Left ventricle myocardium superior (tissue), 1 donor: ENCODE measurements at regions not wholly inside any gene's neighbourhood (a gene's known extent, or its start where the extent isn't known, plus 50 kb on each side); places are given as distances from the start of the nearest gene placed in this dataset.
"Not testable (repeated sequence)": the region's sequence is repeated elsewhere in the genome, so short reads cannot be mapped to it uniquely, and the experiment has no call there.

ENCODE experiments used
- ATAC-seq: fragments of 200-7000 bp; cut with Tn5 transposase; one replicate; pipeline ENCODE4 v1.9.1; 2020; ENCODE audit warnings: mild to moderate bottlenecking, moderate library complexity
- DNase-seq: peaks from one replicate; pipeline ENCODE4 v3.0.0-alpha.2; 2020
- intact Hi-C: fragments of 100-400 bp; cut with micrococcal nuclease; formaldehyde crosslinking; loops from one replicate; pipeline ENCODE4 v1.11.0; 2022
- donor health status: DM: no; HTN: yes; CAD: no; lungs with severe emphysema.

DNA sequence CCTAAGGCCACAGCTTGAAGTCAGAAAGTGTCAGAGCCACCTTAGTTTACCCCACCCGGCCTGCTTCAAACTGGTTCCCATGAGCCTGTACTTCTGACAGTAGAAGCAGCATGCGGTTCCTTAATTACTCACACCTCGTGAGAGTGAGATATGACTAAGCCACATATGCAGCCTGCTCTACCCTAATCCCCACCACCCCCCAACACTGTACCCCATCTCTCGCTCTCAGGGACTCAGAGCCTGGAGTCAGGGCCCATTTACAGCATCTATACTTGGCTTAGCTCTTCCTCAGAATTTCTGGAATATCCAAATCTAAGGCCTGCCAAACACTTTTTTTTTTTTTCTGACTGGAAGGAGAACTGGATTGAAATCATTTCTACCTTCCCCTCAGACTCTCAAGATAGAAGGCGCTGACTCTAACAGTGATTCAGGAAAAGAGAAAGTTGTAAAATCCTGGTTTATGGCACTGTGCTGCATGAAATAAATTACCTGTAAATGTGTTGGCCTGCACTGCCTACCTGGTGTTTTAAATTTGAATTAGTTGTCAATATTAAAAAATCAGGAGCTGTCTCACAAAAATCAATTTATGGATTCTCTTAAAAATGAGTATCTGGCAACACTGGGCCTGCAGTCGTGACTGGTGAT lies 360.0 kb downstream of the RND3 start:
- DNase-seq, result no peak
- intact Hi-C loops, result no loop called here
- no peak for ATAC-seq

DNA sequence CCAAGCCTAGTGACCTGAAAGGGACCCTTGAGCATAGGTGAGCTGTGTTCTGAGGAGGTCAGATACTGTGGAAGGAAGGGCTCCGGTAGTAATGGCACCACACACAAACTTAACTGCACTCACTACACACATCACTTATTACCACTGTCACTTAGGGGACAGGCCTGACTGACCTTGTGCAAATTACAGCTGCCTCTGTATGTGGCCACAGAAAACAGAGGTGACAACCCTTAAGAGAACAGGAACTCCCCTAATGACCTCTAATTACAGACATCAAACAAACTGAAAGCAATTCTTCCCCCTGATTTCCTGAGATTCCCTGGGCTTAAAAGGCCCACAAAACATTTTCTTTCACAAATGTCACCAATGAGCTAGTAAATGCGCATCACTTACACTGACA lies 360.6 kb downstream of the RND3 start:
- ATAC-seq, result no peak
- intact Hi-C loops, result no loop called here
- DNase-seq, result no peak

DNA sequence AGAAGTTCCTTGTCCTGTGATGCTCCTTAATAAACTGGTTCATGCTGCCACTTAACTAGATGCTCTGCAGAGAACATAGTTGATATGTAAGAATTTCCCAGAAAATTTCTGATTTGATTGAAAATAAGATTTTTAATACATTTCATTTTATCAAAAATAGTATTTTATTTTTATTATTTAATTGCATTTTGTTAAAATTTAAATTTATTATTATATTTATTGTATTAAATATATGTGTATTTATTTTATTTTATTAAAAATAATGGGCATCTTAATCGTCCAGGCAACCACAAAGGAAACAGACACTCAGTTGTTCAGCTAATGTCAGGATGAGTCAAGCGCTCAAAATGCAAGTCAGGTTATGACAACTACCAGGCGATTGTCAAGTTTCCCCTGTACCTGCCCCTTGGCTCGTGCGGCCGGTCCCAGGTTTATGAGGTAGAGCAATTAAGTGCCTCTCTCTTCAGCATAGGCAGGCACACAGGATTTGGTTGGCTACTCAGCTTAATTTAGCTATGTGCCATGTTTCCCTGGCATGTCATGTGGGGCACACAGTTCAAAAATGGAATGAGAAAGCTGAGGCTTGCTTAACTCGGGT lies 361.2 kb downstream of the RND3 start:
- intact Hi-C loops, result no loop called here

DNA sequence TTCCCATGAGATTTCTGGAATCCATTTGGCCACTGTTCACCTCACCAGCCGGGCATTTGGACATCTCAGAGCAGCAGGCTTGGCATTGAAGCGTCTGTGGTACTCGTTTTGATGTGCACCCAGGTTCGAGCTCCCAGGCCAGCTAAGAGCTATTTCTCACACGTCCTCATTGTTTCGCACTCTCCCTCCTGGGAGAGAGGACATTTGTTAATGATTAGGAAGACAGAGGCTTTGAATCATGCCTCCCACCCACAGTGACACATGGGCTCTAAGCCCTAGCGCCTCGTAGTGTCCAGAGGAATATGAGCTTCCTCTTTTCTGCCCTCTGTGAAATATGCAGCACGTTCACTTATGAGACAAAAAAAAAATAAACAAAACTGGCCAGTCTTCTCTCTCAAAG lies 361.8 kb downstream of the RND3 start:
- DNase-seq (no peak), ATAC-seq (no peak)
- intact Hi-C loops, result no loop called here

More for the DNA sequence above, 361.2 kb downstream of the RND3 start:
- no peak for ATAC-seq
- DNase-seq, result no peak

DNA sequence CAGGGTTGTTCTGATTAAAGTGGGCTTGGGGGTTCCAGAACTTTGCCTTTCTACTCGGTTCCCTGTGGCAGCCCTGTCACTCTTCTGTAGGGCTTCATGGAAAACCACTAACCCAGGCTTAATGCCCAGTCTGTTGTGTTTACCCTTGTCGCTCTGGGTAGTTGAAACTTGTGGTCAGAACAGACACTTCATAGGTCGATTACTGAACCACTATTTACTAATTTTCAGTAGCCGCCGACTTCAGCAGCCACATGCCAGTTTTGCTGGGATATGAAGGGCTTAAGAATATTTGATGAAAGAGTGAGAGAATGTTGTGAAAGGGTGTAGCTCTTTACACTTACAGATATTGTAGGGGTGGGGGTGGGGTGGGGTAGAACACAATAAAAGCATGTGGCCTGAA lies 362.3 kb downstream of the RND3 start:
- DNase-seq, result no peak
- intact Hi-C loops, result no loop called here
- no peak for ATAC-seq

DNA sequence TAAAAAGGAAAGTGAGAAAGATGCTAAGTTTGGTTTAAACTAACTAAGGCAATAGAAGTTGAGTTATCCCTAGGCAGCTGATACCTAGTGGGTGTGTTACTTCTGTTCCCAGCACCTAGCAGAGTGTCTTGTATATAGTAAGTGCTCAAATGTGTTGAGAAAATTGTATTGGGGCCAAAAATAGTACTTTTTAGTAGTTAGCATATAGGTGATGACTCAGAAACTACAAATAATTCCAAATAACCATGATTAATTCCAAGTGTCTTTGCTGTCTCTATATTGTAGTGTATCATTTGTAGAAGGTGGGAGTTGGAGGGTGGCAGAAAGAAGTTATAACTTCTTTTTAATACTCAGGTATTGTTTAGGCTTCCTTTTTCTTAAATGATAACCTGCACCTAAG lies 362.7 kb downstream of the RND3 start:
- no peak for DNase-seq
- intact Hi-C loops, result no loop called here
- no peak for ATAC-seq

DNA sequence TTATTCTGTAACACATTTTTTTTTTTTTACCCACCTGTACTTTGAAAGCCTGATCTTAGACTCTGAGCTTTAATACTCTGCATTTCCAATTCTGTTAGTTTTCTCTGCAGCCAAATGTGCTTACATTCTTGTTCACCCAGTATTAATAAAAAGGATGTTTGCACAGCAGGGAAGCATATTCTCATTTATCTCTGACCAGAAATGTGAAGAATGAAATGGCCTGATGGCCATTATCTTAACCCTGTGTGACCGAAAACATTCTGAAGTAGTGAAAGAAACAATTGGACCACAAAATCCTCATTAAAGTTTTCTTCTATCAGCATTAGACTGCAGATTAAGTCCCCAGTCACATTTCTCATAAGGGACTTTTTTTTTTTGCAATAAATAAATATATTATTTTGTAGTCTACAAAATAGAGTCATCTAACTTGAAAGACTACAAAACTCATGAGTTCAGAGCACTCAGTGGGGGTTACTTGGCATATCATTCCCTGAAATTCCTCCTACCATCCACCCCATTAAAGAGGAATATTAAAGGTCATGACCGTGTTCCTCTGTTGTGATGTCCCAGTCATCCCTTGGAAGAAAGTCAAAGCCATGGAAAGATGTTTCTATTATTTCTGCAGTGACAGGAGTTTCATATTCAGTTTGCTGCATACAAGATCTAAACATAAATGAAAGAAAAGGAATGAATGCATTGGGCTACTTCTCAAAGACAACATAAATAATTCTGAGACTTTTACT lies 364.4 kb downstream of the RND3 start:
- DNase-seq (no peak), ATAC-seq (no peak)
- intact Hi-C loops, result no loop called here

DNA sequence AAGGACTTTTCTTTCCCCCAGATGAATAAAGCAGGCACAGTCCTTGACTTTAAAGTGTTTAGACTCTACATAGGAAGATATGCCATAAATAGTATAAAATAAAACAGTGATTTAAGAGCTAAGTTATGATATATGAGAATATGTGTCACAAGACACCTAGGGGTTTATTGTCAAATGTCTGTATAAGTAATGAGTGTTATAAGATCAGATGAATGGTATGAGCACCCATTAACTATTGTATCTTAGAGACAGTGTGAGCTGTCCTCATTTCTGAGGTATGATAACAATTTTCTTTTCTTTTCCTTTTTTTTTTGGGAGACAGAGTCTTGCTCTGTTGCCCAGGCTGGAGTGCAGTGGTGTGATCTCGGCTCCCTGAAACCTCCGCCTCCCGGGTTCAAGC lies 365.3 kb downstream of the RND3 start:
- intact Hi-C loops, result no loop called here
- no peak for DNase-seq
- no peak for ATAC-seq

DNA sequence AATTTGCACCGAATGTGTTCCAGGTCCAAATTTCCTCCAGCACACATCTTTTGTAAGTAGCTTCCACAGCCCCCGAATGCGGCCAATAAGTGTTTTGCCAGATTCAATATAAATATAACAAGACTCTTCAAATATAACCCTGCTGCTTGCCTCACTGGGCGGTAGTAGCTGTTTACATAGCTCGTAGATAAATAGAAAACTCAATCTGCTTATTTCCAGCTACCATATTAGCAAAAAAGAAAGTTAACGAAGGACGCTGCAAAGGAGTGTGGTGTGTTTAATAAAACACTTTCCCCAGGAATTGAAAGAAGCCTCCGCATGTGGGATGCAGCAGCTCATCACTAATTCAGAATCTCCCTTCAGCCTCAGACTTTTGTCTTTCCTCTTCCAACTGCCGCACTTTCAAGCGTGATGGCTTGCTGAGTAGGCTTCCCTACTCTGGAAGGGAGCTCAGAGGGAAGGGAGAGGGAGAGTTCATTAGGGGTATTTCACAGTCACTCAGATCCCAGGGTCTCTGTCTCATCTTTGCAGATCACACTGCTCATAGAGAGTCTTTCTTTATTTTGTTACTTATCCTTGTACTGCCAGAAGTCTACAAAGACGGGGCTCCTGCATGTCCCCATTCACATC lies 367.0 kb downstream of the RND3 start:
- DNase-seq (no peak), ATAC-seq (no peak)
- intact Hi-C loops, result no loop called here

DNA sequence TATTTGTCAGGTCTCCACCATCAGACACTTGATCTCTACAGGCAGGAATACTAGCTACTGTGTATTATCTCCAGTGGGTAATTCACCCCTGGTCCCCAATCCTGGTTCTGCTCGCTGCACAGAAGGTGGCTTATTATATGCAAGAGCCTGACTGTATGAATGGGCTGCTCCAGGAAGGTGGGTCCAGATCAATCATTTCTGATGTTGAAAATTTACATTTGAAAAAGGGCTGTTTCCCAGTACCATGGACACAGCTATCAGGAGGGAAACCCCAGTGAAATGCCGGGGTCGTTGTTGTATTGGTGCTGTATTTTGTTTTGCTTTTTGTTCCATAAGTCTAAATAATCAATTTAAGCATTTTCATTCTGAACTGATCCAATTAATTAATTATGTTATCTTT lies 367.6 kb downstream of the RND3 start:
- DNase-seq (no peak), ATAC-seq (no peak)
- intact Hi-C loops, result no loop called here

DNA sequence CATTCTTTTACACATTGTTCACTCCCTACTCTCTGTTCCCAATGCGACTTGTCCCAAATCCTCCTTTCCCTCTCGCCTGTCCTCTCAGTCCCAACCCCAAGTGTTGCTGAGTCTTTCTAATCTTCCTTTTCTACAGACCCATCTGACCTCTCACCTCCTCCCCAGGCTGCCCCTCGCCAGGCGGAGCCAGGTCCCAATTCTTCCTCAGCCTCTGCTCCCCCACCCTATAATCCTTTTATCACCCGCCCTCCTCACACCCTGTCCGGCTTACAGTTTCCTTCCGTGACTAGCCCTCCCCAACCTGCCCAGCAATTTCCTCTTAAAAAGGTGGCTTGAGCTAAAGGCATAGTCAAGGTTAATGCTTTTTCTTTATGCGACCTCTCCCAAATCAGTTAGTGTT lies 373.4 kb downstream of the RND3 start:
- intact Hi-C loops, DNase-seq, ATAC-seq: not testable (repeated sequence)

DNA sequence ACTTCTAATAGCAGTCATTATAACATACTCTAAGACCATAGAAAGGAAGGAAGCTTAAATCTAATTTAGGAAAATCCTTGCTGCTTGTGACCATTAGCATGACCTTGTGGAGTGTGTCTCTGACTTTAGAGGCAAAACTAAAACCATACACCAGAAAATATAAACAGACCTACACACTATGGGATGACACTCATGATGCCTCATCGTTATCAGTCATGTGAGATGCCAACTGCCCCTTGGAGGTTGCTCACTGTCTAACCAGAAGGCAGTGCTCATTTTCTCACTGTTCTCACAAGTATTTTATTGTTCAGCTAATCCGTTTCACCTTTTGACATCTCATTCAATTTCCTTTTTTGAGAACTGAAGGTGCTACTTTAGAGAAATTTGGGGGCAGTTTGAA lies 376.9 kb downstream of the RND3 start:
- no peak for ATAC-seq
- no peak for DNase-seq
- intact Hi-C loops, result no loop called here

DNA sequence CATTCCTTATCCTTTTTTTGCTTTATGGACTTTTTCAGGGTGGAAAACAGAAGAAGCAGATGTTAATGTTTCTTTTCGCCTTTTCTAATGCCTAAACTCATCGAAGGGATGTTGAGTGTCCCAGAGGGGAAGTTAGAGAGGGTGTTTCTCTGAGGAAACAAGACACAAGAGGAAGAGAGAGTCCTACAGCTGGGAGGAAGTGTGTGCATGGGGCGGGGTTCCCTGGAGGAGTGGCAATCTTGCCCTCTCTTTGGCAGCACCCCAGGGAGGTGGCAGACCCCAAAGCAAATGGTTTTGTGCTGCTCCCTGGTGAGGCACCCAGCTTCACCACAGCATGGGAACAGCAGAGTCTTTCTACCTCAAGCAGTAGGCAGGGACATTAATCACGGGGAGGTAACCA lies 377.6 kb downstream of the RND3 start:
- ATAC-seq (peak; percentile 64), DNase-seq (no peak)
- intact Hi-C loops, result no loop called here

DNA sequence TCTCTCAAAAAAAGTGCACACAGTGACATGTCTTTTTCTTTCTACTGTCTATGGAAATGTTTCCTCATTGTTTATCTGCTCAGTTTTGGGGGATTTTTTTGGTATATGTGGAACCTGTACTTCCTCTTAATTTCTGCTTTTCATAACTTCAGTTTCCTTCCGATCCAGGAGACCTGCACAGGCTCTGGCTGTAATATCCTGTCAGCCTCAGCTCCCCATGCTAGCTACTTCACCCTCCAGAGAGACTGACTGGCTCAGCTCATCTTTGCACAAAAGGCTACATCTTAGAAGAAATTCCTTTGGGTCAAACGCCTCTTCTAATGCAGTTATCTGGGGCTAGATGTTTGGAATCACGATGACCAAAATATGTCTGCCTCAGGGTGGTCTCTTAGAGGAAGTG lies 378.4 kb downstream of the RND3 start:
- peak; percentile 40 for ATAC-seq
- intact Hi-C loops, result no loop called here
- no peak for DNase-seq

DNA sequence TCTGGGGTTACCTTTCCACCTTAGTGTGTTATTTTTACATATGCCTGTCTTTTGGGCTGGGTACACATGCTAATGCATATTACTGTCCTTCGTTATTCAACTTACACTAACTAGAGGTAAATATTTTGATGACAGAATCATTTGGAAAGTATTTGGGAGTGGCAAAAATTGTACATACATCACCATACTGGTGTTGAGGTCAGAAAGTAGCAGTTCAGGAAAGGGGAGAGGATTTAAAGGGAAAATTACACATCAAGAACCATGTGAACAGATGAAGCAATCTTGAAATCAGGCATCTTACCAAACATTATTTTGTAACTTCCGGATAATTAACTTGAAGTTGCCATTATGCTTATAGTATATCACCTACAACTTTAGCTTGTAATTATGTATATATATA lies 379.7 kb downstream of the RND3 start:
- ATAC-seq (no peak), DNase-seq (no peak)
- intact Hi-C loops, result no loop called here

DNA sequence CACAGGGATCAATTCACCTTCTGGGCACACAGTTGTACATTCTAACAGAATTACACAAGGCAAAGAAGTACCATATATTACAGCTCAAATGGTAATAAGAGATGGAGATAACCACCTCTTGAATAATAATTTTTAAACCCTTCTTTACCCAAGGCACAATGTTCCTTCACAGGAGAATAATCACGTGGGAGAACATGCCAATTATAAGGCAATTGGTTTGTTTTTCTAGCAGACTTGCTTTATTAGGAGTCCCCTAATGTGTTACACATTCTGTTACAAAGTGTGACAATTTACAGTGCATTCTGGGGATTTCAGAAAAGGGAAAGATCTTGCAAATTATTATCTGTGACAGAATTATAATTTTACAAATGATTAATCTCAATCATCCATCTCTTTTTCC lies 380.3 kb downstream of the RND3 start:
- intact Hi-C loops, result no loop called here
- DNase-seq, result no peak
- ATAC-seq, result no peak

DNA sequence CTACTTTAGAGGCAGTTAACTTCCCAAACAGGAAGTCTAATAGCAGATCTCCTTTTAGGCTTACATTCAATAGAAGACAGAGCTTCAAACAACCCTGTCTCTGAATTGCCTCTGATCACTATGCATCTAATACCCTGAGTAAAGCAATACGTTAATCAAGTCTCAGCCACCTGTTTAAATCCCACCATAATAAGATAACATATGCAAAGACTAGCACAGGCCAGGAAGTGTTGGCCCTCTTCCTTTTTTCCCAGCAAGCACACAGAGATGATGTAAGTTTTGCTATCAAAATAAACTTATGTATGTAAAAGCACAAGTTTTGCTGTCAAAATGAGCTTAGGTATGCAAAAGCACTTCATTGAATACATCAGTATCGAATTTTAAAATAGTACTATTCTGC lies 385.5 kb downstream of the RND3 start:
- ATAC-seq, result no peak
- DNase-seq, result no peak
- intact Hi-C loops, result no loop called here

DNA sequence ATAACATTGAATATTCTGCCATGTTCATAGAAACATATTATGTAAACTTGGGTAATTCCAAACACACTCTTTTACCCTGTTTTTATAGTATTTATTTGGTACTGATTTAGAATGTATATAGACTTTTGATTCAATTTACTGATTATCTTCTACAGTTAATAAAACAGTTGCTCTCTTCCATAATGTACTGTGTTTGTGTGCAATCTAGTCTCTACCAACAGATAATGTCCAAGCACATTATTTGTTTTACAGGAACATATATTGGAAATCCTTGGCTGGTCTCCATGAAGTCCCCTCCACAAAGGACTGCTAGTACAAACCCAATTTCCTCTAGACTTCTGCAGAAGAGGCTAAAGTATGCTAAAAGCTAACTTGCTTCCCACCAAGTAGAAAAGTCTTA lies 386.6 kb downstream of the RND3 start:
- ATAC-seq (no peak), DNase-seq (no peak)
- intact Hi-C loops, result no loop called here

DNA sequence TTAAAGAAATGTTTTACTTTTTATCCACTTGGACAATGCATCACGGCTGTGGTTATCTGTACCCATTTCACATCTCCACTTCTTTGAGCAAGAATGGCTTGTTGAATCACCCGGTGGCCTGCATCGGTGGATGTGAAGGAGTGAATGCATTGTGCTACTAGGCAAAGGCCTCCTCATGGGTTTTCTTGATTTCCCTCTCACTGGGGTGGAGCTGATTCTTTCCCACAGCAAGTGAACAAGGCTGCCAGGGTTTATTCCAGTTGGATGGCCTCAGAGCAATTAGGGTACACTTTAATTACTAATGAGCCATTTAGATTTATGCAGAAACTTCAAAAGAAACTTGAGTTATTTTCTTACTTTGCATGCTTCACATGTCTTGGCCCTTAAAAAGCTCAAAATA lies 387.1 kb downstream of the RND3 start:
- intact Hi-C loops, result no loop called here
- DNase-seq (no peak), ATAC-seq (no peak)

DNA sequence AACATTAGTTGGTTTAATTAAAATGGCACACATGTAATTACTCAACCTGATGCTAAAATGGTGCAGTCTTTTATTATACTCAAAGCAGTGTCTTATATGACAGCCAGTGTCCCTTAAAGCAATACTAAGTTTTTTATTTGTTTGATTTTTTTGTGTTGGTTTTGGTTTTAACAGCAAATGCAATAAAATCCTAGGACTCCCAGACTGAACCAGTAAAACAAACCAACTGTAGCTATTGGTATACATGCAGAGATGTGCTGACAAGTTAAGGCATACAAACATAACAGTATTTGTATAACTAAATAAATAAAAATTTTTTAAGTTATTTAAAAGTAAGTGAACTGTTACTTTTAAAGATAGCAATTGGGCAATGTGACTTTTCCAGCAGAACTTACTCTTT lies 387.7 kb downstream of the RND3 start:
- DNase-seq (no peak), ATAC-seq (no peak)
- intact Hi-C loops, result no loop called here
